Heart left ventricle (tissue), 16 donors: ENCODE measurements at regions not wholly inside any gene's neighbourhood (a gene's known extent, or its start where the extent isn't known, plus 50 kb on each side); places are given as distances from the start of the nearest gene placed in this dataset.
A peak's percentile ranks its signal among the peaks of the same experiment; 100 is the strongest.

Experiments used
- ATAC-seq, 4 donors: fragments of 200-7000 bp; cut with Tn5 transposase; one replicate each; pipeline ENCODE4 v1.9.1; 2020 to 2022; ENCODE audit warnings: moderate library complexity in 4 of 4, mild to moderate bottlenecking in 3 of 4, moderate number of reproducible peaks in 1 of 4
- DNase-seq, 5 donors: peaks; one replicate each; pipeline ENCODE4 v3.0.0-alpha.2; 2020
- H3K27ac ChIP-seq, 12 donors: fragments of 200-600 bp; sonication (generic) in 4 of 12; one replicate each; pipeline versions ENCODE4 v1.5.0 to v1.8.0; 2016 to 2022; ENCODE audit warnings: mild to moderate bottlenecking in 2 of 12
- H3K27me3 ChIP-seq, 9 donors: fragments of 200-600 bp; sonication (generic) in 2 of 9; one replicate each; pipeline versions ENCODE4 v1.5.1 to v1.8.0; 2016 to 2022; ENCODE audit warnings: mild to moderate bottlenecking in 3 of 9
- H3K36me3 ChIP-seq, 9 donors: fragments of 200-600 bp; sonication (generic) in 2 of 9; one replicate each; pipeline versions ENCODE4 v1.5.0 to v1.8.0; 2018 to 2022; ENCODE audit warnings: mild to moderate bottlenecking in 2 of 9
- H3K4me1 ChIP-seq, 12 donors: fragments of 200-600 bp; sonication (generic) in 4 of 12; one replicate each; pipeline versions ENCODE4 v1.5.0 to v1.8.0; 2016 to 2022; ENCODE audit warnings: mild to moderate bottlenecking in 3 of 12
- H3K4me3 ChIP-seq, 12 donors: fragments of 200-600 bp; sonication (generic) in 4 of 12; one replicate each; pipeline versions ENCODE4 v1.5.0 to v1.8.0; 2017 to 2022; ENCODE audit warnings: mild to moderate bottlenecking in 9 of 12, moderate library complexity in 4 of 12
- H3K9me3 ChIP-seq, 12 donors: fragments of 200-600 bp; sonication (generic) in 4 of 12; one replicate each; pipeline versions ENCODE4 v1.5.0 to v1.8.0; 2016 to 2022; ENCODE audit warnings: mild to moderate bottlenecking in 1 of 12
- POLR2A ChIP-seq, 2 donors: fragments of 450-650 bp; IDR thresholded peaks; one replicate each; pipeline ENCODE4 v1.6.1; 2017; ENCODE audit warnings: antibody characterized with exemption in 2 of 2, mild to moderate bottlenecking in 2 of 2, moderate library complexity in 2 of 2
- WGBS, 4 donors: extraction: QIAGEN DNeasy Blood & Tissue Kit in 2 of 4; methylation state at CpG; one replicate each; pipeline versions ENCODE4 v1.1.5 to v1.1.7; 2013 to 2018; 5-methylcytosine and 5-hydroxymethylcytosine counted together
- intact Hi-C, 10 donors: fragments of 100-400 bp; cut with DNase I; formaldehyde crosslinking; loops; one replicate each; pipeline versions ENCODE4 v1.11.1 to v1.14.2; 2022
- TF ChIP-seq, protein P1 (sequence below), 12 donors: fragments of 200-600 bp; sonication (generic) in 4 of 12; IDR thresholded peaks; one replicate each; pipeline versions ENCODE4 v1.5.0 to v1.8.0; 2018 to 2022; ENCODE audit warnings: antibody characterized with exemption in 12 of 12, mild to moderate bottlenecking in 5 of 12
- donor health status: ischemic (EF 13 %, LVEDD 7.1; RV severe dilation, severe dysfunction).
- donor health status: healthy with polysubstance abuse.
- donor health status: DM: no; HTN: yes; CAD: no.
- donor health status: DM: no; HTN: no; CAD: no.
- donor health status: ischemic (EF 25% LVEDD 6.9; RV normal size, moderate dysfunction).
- donor health status: ischemic (EF 25% LVEDD 5.7; RV mildly dilated, moderate dysfunction).
- donor health status: healthy.
- donor health status: DM: yes; HTN: yes; CAD: no.
- donor health status: ischemic (EF 35%, LVEDD 5.7; RV mildly dilated, moderate dysfunction).
- donor health status: nonischemic (EF 11% LVEDD 7.7; RV severe dilation, severe dysfunction).
- donor health status: DM: yes; HTN: yes; CAD: no.
- donor health status: PGD.
- donor health status: ischemic (EF 29% LVEDD 5.4; RV normal size, mild dysfunction).
- donor health status: nonischemic (EF 23%, LVEDD 6.1; RV moderate dilation, normal function).

DNA sequence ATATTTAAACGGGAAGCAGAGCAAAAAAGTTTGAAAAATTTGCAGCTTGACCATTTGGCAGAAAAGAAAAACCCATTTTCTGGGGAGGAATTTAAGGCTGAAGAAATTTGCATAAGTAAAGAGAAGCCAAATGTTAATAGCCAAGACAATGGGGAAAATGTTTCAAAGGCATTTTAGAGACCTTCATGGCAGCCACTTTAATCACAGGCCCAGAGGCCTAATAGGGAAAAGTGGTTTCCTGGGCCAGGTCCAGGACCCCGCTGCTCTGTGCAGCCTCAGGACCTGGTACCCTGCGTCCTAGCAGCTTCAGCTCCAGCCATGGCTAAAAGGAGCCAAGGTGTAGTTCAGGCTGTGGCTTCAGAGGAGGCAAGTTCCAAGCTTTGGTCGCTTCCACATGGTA lies 507.3 kb downstream of the SLCO4C1 start:
- DNase-seq (no peak), ATAC-seq (no peak)
- H3K27me3 ChIP-seq: no peaks in the 10 kb centered on the region
- no peaks in the 10 kb centered on the region for H3K9me3 ChIP-seq
- no peaks in the 10 kb centered on the region for H3K4me1 ChIP-seq
- TF ChIP-seq, protein P1, sequence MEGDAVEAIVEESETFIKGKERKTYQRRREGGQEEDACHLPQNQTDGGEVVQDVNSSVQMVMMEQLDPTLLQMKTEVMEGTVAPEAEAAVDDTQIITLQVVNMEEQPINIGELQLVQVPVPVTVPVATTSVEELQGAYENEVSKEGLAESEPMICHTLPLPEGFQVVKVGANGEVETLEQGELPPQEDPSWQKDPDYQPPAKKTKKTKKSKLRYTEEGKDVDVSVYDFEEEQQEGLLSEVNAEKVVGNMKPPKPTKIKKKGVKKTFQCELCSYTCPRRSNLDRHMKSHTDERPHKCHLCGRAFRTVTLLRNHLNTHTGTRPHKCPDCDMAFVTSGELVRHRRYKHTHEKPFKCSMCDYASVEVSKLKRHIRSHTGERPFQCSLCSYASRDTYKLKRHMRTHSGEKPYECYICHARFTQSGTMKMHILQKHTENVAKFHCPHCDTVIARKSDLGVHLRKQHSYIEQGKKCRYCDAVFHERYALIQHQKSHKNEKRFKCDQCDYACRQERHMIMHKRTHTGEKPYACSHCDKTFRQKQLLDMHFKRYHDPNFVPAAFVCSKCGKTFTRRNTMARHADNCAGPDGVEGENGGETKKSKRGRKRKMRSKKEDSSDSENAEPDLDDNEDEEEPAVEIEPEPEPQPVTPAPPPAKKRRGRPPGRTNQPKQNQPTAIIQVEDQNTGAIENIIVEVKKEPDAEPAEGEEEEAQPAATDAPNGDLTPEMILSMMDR (IDR thresholded peaks at IDR 0.05): no peak
- TF ChIP-seq POLR2A (IDR thresholded peaks at IDR 0.05): no peak
- whole genome bisulfite sequencing, 4 donors: 62 to 78% (median 71%) methylated on average over 4 of the region's 4 CpGs
- H3K36me3 ChIP-seq: no peaks in the 10 kb centered on the region
- H3K4me3 ChIP-seq: no peak overlapping the region
- no peak overlapping the region for H3K27ac ChIP-seq
- intact Hi-C loops: no loop called here

DNA sequence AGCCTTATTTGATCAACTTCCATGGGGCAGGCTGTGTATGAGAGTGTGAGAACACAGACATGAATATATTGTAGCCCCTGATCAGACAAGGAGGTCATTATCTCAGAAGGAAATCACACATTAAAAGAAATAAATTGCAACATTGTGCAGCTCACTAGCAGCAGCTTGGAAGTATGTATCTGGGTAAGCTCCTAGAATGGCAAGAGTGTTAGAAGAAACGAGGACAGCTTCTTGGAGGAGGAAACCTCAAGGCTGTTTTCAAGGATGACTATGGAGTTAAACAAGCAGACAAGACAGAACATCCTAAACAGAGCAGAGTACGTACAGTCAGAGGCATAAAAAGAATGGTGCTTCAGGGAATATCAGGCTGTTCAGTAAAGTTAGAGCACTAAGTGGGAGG lies 511.0 kb downstream of the SLCO4C1 start:
- H3K4me3 ChIP-seq: no peak overlapping the region
- intact Hi-C loops: no loop called here
- ATAC-seq (no peak), DNase-seq (no peak)
- no peaks in the 10 kb centered on the region for H3K4me1 ChIP-seq
- H3K27ac ChIP-seq: no peak overlapping the region
- TF ChIP-seq, protein P1 (IDR thresholded peaks at IDR 0.05): no peak
- no peak for TF ChIP-seq POLR2A (IDR thresholded peaks at IDR 0.05)
- no peaks in the 10 kb centered on the region for H3K27me3 ChIP-seq
- no peaks in the 10 kb centered on the region for H3K9me3 ChIP-seq
- H3K36me3 ChIP-seq: no peaks in the 10 kb centered on the region
- WGBS, 4 donors: 26 to 47% (median 36%) methylated on average over 2 of the region's 2 CpGs

DNA sequence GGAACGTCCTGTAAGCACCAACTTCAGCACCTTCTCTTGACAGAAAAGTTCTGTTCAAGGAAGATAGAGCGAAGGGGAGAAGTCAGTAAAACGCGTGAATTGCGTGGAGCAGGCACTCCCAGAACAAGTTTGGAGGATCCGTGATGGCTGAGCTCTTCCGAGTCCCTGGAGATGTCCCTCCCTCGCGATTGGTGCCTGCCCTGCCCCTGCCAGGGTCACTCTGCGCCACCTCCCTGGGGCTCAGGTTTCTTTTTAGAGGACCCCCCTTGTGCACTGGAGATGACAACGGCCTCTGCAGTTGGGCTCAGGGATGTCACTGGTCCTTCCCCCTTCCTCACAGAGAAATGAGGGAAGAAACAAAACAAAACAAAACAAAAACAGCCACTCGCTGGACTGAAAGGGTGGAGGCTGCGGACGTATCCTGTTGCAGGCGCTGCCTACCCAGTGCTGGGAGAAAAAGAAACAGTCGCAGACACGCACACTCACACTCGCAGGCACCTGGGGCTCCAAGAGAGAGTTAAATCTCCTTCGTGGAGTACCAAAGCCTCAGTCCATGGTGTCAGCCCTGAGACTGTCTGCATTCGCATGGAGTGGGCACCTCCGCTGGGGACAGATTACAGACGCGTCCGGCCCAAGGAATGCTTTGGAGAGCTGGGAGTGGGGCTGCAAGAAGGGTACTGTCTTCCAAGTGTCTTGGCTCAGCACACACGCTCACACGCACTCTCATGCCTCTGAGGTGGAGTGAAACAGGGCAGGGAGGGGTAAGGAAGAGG lies 512.7 kb downstream of the SLCO4C1 start:
- Histone ChIP-seq H3K4me3 (peak overlapping the region in 8 of 12 donors; percentile 5 to 50 (median 24)), H3K27ac (no peak overlapping the region), H3K4me1 (no peaks in the 10 kb centered on the region), H3K36me3 (no peaks in the 10 kb centered on the region), H3K9me3 (peaks cover 0 to 5% (median 0%) of the 10 kb centered on the region in 12 donors), H3K27me3 (no peaks in the 10 kb centered on the region)
- TF ChIP-seq, protein P1 (IDR thresholded peaks at IDR 0.05): no peak
- no peak for TF ChIP-seq POLR2A (IDR thresholded peaks at IDR 0.05)
- WGBS, 4 donors: 29 to 68% (median 58%) methylated on average over 25 to 26 of the region's 26 CpGs
- ATAC-seq (peak in 1 of 4 donors; percentile 36), DNase-seq (no peak)
- intact Hi-C loops: no loop called here

DNA sequence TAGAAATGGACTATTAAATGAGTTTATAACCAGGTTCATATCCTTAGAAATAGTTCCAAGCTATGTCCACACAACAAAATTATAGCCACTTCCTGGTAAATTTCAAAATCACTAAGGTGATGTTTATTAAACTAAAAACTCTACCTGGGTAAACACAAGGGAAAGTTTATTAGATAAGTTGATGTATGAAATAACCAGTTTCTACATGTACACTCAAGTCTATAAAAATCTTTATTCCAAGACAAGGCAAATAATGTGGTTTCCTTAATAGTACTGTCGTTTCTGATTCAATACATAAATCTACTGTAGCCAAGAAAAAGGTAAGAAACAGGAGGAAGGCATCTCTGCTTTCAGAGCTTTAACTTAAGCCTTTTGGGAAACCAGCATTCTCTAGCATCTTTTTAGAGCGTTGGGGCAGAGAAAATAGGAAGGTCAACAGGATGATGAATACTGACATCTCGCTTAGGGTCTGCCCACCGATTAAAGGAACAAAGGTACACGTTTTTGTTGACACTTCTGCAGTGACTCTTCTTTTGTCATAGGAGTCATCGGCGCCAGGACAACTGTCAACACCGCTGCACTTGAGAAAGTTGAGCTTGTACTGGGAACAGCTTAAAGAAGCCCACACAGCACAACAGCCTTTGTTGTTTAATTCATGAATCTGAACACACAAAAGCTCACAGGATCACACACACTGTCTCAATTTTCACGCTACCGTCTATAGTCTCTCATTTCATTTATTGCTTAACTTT lies 513.6 kb downstream of the SLCO4C1 start:
- no peak overlapping the region for H3K4me3 ChIP-seq
- H3K27ac ChIP-seq: no peak overlapping the region
- TF ChIP-seq POLR2A (IDR thresholded peaks at IDR 0.05): no peak
- TF ChIP-seq, protein P1 (IDR thresholded peaks at IDR 0.05): no peak
- H3K36me3 ChIP-seq: no peaks in the 10 kb centered on the region
- DNase-seq (no peak), ATAC-seq (no peak)
- intact Hi-C loops: no loop called here
- 60 to 75% (median 67%) methylated on average over 10 of the region's 10 CpGs for WGBS, 4 donors
- no peaks in the 10 kb centered on the region for H3K27me3 ChIP-seq
- no peaks in the 10 kb centered on the region for H3K4me1 ChIP-seq
- peaks cover 0 to 5% (median 0%) of the 10 kb centered on the region in 12 donors for H3K9me3 ChIP-seq
